ENCODE measurements at regions not wholly inside any gene's neighbourhood (a gene's known extent, or its start where the extent isn't known, plus 50 kb on each side); places are given as distances from the start of the nearest gene placed in this dataset.

DNA sequence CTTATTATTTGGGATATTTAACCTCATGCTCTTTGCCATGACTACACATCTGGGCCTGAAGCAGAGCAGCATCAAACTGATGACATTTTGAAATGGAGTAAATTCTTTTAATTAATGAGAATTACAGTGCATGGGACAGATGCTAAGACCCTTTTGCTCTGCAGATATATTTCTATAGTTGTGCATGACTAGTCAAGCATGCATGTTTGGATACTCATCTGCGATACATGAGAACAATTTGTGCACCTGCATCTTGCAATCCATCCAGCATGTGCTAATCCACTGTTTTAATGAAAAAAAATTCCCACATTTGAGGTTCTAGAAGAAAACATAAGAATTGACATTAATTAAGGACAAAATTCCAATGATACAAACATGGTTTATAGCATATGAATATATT lies 1047.6 kb upstream of the ACO1 start:
- no peak for TF ChIP-seq EZH2phosphoT487 (IDR thresholded peaks at IDR 0.05; ENCODE audit: borderline replicate concordance)
- TF ChIP-seq, protein P1, sequence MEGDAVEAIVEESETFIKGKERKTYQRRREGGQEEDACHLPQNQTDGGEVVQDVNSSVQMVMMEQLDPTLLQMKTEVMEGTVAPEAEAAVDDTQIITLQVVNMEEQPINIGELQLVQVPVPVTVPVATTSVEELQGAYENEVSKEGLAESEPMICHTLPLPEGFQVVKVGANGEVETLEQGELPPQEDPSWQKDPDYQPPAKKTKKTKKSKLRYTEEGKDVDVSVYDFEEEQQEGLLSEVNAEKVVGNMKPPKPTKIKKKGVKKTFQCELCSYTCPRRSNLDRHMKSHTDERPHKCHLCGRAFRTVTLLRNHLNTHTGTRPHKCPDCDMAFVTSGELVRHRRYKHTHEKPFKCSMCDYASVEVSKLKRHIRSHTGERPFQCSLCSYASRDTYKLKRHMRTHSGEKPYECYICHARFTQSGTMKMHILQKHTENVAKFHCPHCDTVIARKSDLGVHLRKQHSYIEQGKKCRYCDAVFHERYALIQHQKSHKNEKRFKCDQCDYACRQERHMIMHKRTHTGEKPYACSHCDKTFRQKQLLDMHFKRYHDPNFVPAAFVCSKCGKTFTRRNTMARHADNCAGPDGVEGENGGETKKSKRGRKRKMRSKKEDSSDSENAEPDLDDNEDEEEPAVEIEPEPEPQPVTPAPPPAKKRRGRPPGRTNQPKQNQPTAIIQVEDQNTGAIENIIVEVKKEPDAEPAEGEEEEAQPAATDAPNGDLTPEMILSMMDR (conservative IDR thresholded peaks at IDR 0.05; ENCODE audit: low read length), result no peak

Data from Loucy (cell line).